GM21825 (cell line): ENCODE measurements at regions not wholly inside any gene's neighbourhood (a gene's known extent, or its start where the extent isn't known, plus 50 kb on each side); places are given as distances from the start of the nearest gene placed in this dataset.
A peak's percentile ranks its signal among the peaks of the same experiment; 100 is the strongest.

ENCODE experiments used
- ATAC-seq: cut with Tn5 transposase; IDR thresholded peaks from one replicate; pipeline ENCODE4 v1.9.1; 2021; ENCODE audit warnings: mild to moderate bottlenecking, moderate library complexity; ENCODE audit not compliant: unreplicated experiment

DNA sequence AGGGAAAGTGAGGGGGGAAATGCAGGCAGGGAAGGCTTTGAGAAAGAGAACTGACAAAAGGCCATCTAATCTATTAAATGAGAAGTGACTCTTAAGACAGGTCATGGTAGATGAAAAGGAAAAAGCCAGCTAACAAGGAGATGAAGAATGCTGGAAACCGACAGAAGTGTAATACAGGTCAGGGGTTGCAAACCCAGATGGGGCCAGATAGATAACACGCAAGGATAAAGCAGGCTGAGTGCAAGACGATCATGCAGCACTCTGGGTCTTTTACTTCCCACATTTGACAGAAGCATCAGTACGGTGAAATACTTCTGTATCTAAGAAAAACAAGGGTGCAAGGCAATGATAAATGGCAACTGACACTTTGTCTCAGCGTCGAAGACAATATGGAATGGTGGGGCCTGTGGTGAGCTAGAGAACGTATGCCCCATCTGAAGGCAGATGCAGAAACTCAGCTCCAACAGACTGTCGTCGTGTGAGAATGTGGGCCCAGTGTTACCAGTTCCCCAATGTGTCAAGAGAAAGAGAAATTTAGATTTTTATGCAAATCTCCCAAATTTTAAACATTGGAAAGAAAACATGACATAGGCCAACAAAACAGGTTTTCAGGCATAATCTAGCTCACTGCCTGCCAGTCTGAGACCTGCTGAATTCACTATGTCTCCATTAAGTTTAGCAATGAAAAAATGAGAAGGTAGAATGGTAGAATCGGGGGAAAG, 187.4 kb downstream of the PHLDA1 start:
- no peak for ATAC-seq

DNA sequence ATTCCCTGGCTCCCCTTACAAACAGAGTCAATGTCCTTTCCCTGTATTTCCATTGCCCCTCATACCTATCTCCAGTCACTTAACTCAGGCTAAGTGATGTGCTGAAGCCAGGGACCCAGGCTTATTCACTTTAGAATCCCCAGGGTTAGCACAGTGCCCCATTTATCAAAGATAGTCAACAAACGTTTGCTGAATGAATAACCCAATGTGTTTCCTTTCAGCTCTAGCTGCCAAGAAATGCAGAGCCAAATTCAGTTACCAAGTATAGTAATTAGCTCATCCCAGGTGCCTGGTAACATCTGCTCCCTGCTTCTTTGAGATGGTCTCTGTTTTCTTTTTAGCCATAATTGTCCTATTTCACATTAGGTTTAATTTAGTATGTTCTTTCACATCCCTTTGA, 189.5 kb downstream of the PHLDA1 start:
- ATAC-seq = no peak

DNA sequence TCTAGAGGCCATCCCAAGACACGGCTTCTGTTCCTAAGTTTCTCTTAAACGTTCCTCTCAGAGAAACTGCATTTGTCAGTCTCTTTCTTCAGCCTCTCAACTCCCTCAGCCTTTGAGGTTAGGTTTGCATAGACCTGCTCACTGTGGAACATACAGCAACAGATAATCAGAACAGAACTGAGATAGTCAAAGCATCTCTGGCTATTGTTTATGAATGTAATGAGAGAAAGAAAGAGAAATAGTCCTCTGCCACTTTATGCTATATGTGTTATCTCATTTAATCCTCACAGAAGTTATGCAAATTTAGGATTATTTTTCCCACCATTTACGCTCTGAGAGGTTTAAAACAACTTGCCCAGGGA, 190.6 kb downstream of the PHLDA1 start:
- no peak for ATAC-seq

DNA sequence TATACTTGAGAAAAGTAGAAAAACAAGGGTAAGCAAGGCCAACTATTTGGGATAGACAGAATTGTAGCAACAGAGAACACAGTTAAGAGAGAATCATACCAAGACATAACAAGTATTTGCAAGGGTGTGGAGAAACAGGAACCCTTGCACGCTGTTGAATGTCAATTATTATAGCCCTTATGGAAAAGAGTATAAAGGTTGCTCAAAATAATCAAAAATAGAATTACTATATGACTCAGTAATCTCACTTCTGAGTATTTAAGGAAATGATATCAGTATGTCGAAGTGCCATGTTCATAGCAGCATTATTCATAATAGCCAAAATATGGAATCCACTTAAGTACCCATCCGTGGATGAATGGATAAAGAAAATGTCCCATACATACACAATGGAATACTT, 193.3 kb downstream of the PHLDA1 start:
- no peak for ATAC-seq

DNA sequence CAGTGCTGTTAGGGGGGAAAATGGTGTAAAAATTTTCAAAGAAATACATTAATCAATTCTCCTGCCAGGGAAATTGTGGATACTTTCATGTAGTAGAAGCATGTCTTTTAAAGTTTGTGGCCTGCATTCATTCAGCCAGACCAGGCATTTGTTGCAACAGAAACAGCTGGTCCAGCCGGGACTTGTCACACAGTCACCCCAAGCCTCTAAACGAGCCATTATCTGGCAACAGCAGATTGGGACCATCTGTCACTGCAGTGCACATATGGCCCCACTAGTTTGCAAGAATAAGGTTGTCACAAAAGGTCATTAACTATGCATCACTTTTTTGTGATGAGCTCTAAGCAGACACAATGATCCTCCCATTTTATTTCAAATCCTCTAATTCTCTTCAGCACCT, 193.9 kb downstream of the PHLDA1 start:
- ATAC-seq = no peak

DNA sequence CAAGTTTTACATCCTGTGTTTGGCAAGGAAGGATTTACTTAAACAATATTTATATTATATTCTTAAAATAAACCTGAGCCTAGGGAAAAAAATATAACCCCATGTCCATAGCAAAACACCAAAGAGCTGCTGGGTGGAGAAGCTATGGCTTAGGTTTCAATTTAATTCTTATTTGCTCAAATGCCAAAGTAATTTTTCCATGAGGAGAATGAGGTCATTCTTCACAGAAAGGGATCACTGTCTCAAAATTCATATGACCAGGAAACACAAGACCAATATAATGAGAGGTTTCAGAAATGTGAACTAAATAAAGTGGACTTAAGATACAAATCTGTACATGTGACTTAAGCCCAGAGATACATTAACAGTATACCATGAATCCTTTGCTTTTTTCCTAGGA, 195.0 kb downstream of the PHLDA1 start:
- ATAC-seq = no peak

DNA sequence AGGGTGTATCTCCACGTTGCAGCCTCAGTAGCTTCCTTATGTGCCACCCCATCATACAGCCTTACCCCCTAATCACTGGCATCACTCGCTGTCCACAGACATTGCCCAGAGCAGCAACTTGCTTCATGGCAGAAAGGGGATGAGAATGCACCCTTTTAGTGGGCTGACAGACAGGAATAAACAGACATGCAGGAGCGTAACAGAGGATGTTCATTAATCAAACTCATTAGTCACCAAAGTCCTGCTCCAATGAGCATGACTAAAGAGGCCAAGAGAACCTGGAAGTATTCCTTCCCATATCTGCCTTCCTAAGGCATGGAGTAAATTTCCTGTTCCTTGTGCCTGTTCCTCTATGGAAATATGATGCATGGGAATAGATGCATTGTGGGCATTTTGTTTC, 197.0 kb downstream of the PHLDA1 start:
- ATAC-seq = no peak

DNA sequence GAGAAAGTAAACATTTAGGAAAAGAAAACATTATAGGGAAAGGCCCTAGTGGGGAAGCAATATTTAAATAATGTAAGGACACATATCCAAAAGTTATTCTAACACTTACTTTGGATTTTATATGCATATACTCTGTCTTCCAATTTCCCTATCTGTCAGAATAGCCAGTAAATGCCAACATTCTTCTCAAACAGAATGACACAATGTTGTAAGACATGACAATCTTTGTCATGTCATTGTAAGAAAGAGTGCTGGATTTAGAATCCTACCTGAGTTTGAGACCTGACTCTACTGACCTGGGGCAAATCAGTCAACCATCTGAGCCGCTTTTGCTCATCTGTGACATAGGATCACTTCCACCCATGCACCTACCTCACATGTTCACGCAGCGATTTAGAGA, 198.3 kb downstream of the PHLDA1 start:
- ATAC-seq = no peak

DNA sequence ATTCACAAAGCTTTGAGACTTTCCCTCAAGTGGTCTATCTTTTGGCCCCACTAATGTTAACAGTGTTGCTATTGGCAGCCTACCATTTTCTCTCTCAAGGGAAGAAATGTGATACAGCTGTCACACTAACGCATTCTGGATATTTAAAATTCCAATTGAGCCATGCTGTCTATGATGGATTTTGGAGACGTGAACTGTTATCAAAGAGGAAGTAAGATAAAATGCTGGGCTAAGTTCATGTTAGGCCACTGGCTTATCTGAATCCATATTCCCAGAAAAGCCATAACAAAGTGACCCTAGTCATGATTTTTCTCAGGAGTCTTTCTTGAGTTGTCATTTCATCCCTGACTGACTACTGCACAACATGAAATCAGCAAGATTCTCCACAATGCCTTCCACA, 200.2 kb downstream of the PHLDA1 start:
- ATAC-seq = no peak

DNA sequence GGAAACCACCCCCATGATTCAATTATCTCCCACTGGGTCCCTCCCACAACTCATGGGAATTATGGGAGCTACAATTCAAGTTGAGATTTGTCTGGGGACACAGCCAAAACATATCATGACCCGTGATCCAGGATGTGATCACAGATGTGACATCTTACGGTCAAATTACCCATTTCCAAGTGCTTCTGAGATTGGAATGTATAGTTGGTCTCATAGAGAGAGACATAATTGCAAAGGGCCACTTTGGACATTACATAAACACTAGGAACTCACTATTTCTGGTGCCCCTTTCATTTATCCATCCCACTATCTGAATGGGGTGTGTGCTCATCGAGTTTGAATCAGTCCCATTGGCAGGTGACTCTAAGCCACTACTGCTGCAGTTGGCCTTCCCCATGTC, 204.5 kb downstream of the PHLDA1 start:
- ATAC-seq = no peak

DNA sequence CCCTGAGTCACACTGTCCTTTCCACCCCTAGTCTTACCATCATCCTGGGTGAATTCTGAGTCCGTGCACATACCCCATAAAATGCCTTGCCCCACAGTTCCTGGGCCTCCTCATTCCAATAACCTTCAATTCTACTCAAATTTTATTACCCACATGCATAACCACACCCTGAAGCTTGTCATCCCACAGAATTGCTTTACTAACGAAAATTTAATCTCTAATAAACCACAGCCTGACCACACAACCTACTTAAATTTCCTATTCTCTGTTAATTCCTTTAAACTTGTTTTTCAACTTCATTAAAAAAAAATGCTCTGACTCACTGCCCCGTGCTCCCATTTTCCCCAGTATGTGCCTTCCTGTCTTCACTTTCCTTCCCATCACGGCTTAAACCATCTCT, 205.9 kb downstream of the PHLDA1 start:
- ATAC-seq = no peak

DNA sequence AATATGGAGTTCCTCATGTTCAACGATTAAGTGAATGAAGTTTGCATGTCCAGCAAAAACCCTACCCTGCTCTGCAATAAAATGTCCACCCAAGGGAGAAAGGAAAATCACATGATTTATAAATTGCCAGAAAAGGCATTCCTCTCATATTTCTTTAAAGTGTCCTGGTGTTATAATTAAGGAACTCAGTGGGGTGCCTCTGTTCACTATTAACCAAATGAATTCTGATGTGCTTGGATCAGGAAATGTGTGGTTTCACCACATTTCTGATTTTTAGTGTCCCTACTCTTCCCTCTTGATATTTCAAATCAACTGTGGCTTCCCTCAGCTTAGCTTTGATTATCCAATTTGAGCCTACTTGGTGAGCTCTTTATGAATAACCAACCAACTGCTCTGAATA, 208.1 kb downstream of the PHLDA1 start:
- ATAC-seq = no peak

DNA sequence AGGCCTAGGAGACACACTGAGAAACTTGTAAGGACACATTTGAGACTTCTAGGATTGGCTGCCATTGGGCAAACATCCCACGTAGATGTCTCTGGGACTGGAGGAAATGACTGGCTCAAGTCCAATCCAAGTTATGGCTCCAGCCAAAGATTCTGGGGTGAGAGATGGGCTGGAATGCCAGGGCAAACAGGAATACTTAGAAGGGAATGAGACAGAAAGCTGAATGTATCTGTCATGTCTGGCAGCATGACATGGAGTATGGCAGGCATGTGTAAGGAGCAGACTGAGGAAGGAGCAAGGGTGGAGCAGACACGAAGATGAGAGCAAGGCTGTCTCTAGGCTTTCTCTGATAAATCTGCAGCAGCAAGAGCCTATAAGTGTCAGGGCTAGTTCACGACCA, 209.2 kb downstream of the PHLDA1 start:
- ATAC-seq = no peak

DNA sequence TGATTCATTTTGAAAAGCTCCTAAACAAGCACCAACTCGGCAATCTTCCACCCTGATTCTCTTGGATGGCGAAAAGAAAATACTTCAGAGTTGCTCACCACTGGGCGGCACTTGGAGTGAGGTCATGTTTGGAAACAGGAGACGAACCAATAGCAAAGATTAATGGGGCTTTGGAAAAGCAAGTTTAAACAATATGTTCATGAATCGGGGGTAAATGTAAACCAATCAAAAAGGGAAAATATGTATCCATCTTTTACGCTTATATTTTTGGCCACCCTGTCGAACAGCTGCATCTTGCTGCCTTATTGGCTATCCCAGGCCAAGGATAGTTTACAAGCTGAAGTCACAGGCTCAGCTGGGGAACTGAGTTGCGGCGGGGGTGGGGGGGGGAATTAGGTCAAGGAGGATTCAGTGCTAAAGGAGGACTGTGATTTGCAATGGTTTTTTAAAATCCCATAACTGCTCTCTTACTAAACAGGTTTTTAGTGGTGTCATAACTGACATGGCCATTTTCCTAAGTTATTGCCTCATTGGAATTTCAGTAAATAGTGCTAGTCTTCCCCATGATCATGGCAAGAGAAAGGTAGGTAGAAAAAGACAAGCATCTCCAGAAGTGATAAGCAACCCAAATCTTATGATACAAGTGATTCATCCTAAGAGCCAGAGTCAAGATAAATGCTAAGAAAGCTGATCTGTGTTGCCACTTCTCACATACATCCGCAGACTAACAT, 210.6 kb downstream of the PHLDA1 start:
- no peak for ATAC-seq

DNA sequence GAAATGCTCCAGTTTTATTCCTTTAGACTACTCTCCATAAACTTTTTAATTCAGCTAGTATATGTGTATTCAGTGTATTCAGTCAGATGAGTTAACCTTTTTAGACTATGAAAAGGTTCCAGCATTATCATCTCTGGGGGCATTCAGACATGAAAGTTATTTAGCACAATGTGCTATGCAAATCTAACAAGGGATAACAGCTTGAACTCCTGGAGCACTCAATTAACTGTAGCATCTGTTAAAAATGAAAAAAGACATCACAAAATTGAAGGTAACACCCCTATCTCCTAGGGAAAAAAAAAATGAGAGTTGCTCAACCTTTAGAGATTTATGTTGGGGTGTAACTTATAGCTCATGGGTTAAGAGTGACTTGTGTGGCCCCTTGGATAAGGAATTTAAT, 211.5 kb downstream of the PHLDA1 start:
- no peak for ATAC-seq

DNA sequence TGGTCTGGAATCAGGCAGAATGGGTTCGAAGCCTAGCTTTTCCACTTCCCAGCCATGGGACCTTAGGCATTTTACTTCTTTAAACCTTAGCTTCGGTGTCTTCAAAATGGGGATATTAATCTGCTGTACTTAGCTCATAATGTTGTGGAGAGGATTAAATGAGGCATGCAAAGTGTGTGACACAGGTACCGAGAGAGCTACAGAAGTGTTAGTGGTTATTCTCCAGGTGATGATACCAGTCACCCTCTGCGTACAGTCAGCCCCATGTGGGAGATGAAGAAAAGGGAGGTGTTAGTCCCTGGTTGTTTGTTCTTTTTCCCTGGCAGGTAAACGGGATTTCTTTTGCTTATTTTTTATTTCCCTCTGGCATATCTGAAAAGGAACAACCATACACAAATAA, 212.1 kb downstream of the PHLDA1 start:
- ATAC-seq = no peak

DNA sequence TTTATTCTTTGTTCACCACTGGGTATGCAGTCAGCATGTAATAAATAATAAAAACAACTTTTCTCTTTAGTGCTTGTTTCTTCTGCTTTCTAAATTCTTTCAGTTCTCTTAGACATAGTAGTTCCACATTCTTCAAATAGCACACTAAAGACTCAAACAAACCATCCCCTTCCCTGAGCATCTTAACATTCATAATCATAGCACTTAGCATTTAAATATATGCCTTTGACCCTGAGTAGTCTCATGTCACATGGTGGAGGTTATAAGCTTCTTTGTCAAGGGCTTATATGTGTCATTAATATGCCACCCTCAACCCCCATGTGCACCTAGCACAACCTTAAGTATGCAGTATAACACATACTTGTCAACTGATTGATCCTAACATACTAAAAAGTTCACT, 212.7 kb downstream of the PHLDA1 start:
- ATAC-seq = no peak

DNA sequence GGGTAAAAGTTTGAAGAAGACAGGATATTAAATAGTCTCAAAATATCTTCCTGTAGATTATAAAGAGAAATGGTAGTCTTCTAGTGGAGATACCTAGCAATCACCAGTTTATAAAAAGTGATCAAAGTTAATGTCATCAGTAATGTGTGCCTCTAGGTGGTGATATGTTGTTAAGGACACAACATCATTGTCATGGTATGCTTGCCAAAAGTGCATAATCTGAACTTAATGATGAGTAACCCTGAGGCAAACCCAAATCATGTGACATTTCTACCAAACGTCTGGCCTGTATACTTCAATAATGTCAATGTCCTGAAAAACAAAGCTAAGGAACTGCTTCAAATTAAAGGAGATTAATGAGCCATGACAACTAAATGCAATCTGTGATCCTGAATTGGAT, 214.7 kb downstream of the PHLDA1 start:
- ATAC-seq = no peak

DNA sequence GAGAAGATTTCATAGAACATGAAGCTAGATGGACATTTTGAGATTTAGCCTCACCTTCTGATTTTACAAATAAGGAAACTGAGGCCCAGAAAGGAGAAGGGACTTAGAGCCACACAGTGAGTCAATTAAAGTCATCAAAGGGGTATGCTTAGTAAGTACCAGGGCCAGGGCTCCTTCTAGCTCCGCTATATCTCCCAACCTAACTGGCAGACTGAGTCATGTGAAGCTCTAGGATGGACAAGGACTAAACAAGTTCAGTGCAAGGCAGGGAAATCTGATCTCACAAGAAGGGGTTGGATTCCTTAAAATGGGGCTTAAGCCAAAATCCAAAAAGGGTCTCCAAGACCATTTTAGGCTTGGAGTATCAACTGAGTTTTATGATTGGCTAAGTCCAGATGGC, 215.8 kb downstream of the PHLDA1 start:
- ATAC-seq = no peak

DNA sequence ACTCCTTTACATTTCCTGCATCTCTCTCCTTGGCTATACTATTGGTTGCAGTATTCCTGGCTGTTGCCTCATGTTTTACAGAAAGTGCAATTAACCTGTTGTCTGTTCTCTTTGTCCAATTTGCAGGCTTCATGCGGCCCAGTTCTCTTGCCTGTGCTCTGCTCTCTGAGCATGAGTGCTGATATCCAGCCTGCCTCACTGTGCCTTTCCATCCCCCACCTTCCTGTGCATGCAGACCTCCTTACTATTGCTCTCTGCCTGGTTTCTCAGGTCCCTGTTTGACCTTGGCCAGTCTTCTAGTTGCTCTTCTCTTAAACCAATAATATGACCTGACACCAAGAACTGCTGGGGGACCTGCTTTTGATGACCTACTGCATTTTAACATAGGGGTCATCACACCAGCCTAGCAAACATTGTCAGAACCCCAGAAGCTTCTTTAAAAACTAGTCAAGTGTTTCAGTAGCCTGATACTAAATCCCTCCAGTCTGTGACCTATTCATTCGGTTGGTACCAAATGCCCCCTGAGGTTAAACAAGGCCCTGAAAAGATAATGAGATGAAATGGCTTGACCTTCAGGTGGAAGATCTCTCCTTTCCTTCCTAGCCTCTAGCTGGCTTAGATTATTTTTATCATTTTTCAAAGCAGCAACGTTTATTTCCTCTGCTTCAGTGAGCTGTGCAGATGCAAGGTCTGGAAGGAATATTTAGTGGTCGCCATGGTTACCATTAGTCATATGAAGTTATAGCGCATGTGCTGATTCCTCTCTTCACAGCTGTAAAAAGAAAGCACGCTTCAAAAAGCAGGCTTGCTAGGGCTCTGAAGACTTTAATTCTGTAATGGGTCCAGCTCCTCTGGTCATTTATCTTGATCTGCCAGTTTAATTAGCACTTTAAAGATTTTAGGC, 216.5 kb downstream of the PHLDA1 start:
- peak; percentile 56 for ATAC-seq

DNA sequence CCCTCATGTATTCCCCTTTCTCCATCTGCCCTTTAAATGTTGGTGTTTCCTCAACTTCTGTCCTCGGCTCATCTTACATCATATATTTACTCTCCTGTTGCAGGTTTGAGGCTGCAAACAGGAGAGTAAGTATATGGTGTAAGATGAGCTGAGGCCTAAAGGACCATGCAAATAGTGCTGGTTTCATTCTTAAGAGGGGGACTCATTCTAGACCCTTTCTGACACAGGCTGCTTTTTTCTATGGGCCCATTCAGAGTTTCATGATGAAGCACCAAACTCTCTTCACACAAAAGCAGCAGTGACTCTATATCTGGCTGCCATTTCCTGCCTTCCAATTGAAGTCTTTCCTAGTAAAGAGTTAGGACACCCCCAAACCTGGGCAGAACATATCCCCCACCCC, 218.5 kb downstream of the PHLDA1 start:
- no peak for ATAC-seq
